Liver (tissue), 8 donors: ENCODE measurements at regions not wholly inside any gene's neighbourhood (a gene's known extent, or its start where the extent isn't known, plus 50 kb on each side); places are given as distances from the start of the nearest gene placed in this dataset.

Experiments used
- DNase-seq: peaks from one replicate; pipeline ENCODE4 v3.0.0-alpha.2; 2017; ENCODE audit warnings: low spot score
- H3K27ac ChIP-seq, 2 donors: one replicate each; pipeline ENCODE4 v1.7.0; 2013; ENCODE audit warnings: inconsistent platforms in 2 of 2, low read length in 2 of 2, control low read depth in 1 of 2, low read depth in 1 of 2, mild to moderate bottlenecking in 1 of 2
- H3K27me3 ChIP-seq, 4 donors: one replicate each; pipeline versions ENCODE4 v1.6.1 to v1.7.0; 2013; ENCODE audit warnings: low read length in 3 of 4, inconsistent platforms in 1 of 4, mild to moderate bottlenecking in 1 of 4, moderate library complexity in 1 of 4; ENCODE audit not compliant: control insufficient read depth in 4 of 4, insufficient read depth in 4 of 4
- H3K36me3 ChIP-seq, 4 donors: one replicate each; pipeline versions ENCODE4 v1.6.1 to v1.7.0; 2013; ENCODE audit warnings: low read length in 3 of 4, mild to moderate bottlenecking in 3 of 4, low read depth in 1 of 4, moderate library complexity in 1 of 4; ENCODE audit not compliant: control insufficient read depth in 4 of 4, insufficient read depth in 3 of 4
- H3K4me1 ChIP-seq, 4 donors: one replicate each; pipeline versions ENCODE4 v1.6.1 to v1.7.0; 2013; ENCODE audit warnings: low read length in 3 of 4, mild to moderate bottlenecking in 3 of 4, moderate library complexity in 1 of 4; ENCODE audit not compliant: control insufficient read depth in 4 of 4, insufficient read depth in 4 of 4
- H3K4me3 ChIP-seq, 3 donors: one replicate each; pipeline versions ENCODE4 v1.6.1 to v1.7.0; 2013; ENCODE audit warnings: low read length in 3 of 3, control low read depth in 1 of 3, low read depth in 1 of 3, mild to moderate bottlenecking in 1 of 3
- H3K9ac ChIP-seq, 2 donors: one replicate each; pipeline ENCODE4 v1.7.0; 2013; ENCODE audit warnings: low read length in 2 of 2, mild to moderate bottlenecking in 2 of 2, moderate library complexity in 2 of 2, control low read depth in 1 of 2, low read depth in 1 of 2
- H3K9me3 ChIP-seq, 4 donors: one replicate each; pipeline versions ENCODE4 v1.6.1 to v1.7.0; 2013; ENCODE audit warnings: low read length in 3 of 4; ENCODE audit not compliant: control insufficient read depth in 4 of 4
- EGR1 ChIP-seq, 2 donors: IDR thresholded peaks; 2 replicates each; pipeline ENCODE4 v1.6.1; 2016 to 2018; ENCODE audit warnings: antibody characterized with exemption in 2 of 2, low read depth in 2 of 2
- FOXA1 ChIP-seq: IDR thresholded peaks from 2 replicates; pipeline ENCODE4 v1.6.1; 2016; ENCODE audit warnings: antibody characterized with exemption
- FOXA2 ChIP-seq: IDR thresholded peaks from 2 replicates; pipeline ENCODE4 v1.6.1; 2016; ENCODE audit warnings: antibody characterized with exemption
- GABPA ChIP-seq, 2 donors: IDR thresholded peaks in 1 of 2; conservative IDR thresholded peaks in 1 of 2; 2 replicates each; pipeline ENCODE4 v1.6.1; 2016; ENCODE audit warnings: antibody characterized with exemption in 2 of 2, mild to moderate bottlenecking in 1 of 2, moderate library complexity in 1 of 2
- HNF4A ChIP-seq, 2 donors: conservative IDR thresholded peaks; 2 replicates each; pipeline ENCODE4 v1.6.1; 2016; ENCODE audit warnings: antibody characterized with exemption in 2 of 2, mild to moderate bottlenecking in 2 of 2
- HNF4G ChIP-seq: IDR thresholded peaks from 2 replicates; pipeline ENCODE4 v1.6.1; 2016; ENCODE audit warnings: antibody characterized with exemption
- JUND ChIP-seq, 2 donors: IDR thresholded peaks; 2 replicates each; pipeline ENCODE4 v1.6.1; 2016; ENCODE audit warnings: antibody characterized with exemption in 2 of 2
- NR2F2 ChIP-seq: IDR thresholded peaks from 2 replicates; pipeline ENCODE4 v1.6.1; 2016; ENCODE audit warnings: antibody characterized with exemption
- RAD21 ChIP-seq, 2 donors: IDR thresholded peaks; 2 replicates each; pipeline ENCODE4 v1.6.1; 2016; ENCODE audit warnings: antibody characterized with exemption in 2 of 2, mild to moderate bottlenecking in 2 of 2
- RXRA ChIP-seq, 2 donors: IDR thresholded peaks; 2 replicates each; pipeline ENCODE4 v1.6.1; 2017 to 2018; ENCODE audit warnings: antibody characterized with exemption in 2 of 2, mild to moderate bottlenecking in 1 of 2
- SP1 ChIP-seq: IDR thresholded peaks from 2 replicates; pipeline ENCODE4 v1.6.1; 2018; ENCODE audit warnings: antibody characterized with exemption, mild to moderate bottlenecking
- TAF1 ChIP-seq: conservative IDR thresholded peaks from 2 replicates; pipeline ENCODE4 v1.6.1; 2016; ENCODE audit warnings: antibody characterized with exemption, mild to moderate bottlenecking
- YY1 ChIP-seq: IDR thresholded peaks from 2 replicates; pipeline ENCODE4 v1.6.1; 2016; ENCODE audit warnings: antibody characterized with exemption, mild to moderate bottlenecking
- WGBS: extraction: QIAGEN DNeasy Blood & Tissue Kit; methylation state at CpG from one replicate; pipeline ENCODE4 v1.1.7; 2013; 5-methylcytosine and 5-hydroxymethylcytosine counted together
- TF ChIP-seq, protein P1 (sequence below): IDR thresholded peaks from 2 replicates; pipeline ENCODE4 v1.6.1; 2016; ENCODE audit warnings: antibody characterized with exemption
- TF ChIP-seq, protein P2 (sequence below): IDR thresholded peaks from 2 replicates; pipeline ENCODE4 v1.6.1; 2016; ENCODE audit warnings: antibody characterized with exemption
- TF ChIP-seq, protein P3 (sequence below): fragments of 150-350 bp; IDR thresholded peaks from 2 replicates; pipeline ENCODE4 v1.5.1; 2017; ENCODE audit warnings: improper control_type of control experiment, low read depth, low read length; ENCODE audit not compliant: missing input control
- TF ChIP-seq, protein P4 (sequence below): IDR thresholded peaks from 2 replicates; pipeline ENCODE4 v1.6.1; 2016; ENCODE audit warnings: antibody characterized with exemption
- TF ChIP-seq, protein P5 (sequence below): IDR thresholded peaks from 2 replicates; pipeline ENCODE4 v1.6.1; 2016; ENCODE audit warnings: antibody characterized with exemption, mild to moderate bottlenecking
- donor health status: healthy.
- donor health status: healthy.
- donor health status: healthy.
- donor health status: healthy.
- donor health status: healthy.

DNA sequence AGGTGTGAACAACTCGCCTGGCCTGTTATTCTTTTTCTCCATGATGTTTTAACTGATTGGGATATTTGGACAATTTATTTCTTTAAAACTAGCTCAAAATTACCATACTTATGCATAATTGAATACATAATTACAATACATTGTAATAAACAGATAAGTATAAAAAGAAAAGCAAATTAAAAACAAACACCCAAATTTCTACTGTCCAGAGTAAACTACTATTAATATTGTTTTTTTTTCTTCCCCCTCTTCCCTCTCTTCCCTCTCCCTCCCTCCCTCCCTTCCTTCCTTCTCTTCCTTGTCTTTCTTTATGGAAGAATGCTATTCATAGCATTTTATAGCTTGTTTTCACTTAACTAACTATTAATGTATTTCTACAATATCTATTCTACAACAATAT is 117.7 kb upstream of the IVNS1ABP start:
- Histone ChIP-seq H3K4me3 (no peak overlapping the region), H3K9ac (no peak overlapping the region), H3K36me3 (no peaks in the 10 kb centered on the region), H3K4me1 (peaks cover 0 to 2% (median 0%) of the 10 kb centered on the region in 4 donors), H3K9me3 (peaks cover 0 to 2% (median 0%) of the 10 kb centered on the region in 4 donors), H3K27ac (no peak overlapping the region), H3K27me3 (no peaks in the 10 kb centered on the region)
- 97% methylated on average over 1 of the region's 1 CpG for WGBS
- no peak for DNase-seq
- TF ChIP-seq RAD21 (IDR thresholded peaks at IDR 0.05) (no peak), TAF1 (no peak), FOXA2 (no peak), YY1 (no peak), FOXA1 (no peak), JUND (IDR thresholded peaks at IDR 0.05) (no peak), RXRA (IDR thresholded peaks at IDR 0.05) (no peak), EGR1 (IDR thresholded peaks at IDR 0.05; ENCODE audit: low read depth in 2 of 2) (no peak), HNF4A (conservative IDR thresholded peaks at IDR 0.05) (no peak), GABPA (IDR thresholded peaks at IDR 0.05 in 1 of 2, conservative IDR thresholded peaks at IDR 0.05 in 1 of 2) (no peak), NR2F2 (no peak)
- TF ChIP-seq, protein P1, sequence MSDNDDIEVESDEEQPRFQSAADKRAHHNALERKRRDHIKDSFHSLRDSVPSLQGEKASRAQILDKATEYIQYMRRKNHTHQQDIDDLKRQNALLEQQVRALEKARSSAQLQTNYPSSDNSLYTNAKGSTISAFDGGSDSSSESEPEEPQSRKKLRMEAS: no peak
- TF ChIP-seq, protein P2, sequence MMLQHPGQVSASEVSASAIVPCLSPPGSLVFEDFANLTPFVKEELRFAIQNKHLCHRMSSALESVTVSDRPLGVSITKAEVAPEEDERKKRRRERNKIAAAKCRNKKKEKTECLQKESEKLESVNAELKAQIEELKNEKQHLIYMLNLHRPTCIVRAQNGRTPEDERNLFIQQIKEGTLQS: no peak
- TF ChIP-seq, protein P3, sequence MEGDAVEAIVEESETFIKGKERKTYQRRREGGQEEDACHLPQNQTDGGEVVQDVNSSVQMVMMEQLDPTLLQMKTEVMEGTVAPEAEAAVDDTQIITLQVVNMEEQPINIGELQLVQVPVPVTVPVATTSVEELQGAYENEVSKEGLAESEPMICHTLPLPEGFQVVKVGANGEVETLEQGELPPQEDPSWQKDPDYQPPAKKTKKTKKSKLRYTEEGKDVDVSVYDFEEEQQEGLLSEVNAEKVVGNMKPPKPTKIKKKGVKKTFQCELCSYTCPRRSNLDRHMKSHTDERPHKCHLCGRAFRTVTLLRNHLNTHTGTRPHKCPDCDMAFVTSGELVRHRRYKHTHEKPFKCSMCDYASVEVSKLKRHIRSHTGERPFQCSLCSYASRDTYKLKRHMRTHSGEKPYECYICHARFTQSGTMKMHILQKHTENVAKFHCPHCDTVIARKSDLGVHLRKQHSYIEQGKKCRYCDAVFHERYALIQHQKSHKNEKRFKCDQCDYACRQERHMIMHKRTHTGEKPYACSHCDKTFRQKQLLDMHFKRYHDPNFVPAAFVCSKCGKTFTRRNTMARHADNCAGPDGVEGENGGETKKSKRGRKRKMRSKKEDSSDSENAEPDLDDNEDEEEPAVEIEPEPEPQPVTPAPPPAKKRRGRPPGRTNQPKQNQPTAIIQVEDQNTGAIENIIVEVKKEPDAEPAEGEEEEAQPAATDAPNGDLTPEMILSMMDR: no peak
- TF ChIP-seq, protein P4, sequence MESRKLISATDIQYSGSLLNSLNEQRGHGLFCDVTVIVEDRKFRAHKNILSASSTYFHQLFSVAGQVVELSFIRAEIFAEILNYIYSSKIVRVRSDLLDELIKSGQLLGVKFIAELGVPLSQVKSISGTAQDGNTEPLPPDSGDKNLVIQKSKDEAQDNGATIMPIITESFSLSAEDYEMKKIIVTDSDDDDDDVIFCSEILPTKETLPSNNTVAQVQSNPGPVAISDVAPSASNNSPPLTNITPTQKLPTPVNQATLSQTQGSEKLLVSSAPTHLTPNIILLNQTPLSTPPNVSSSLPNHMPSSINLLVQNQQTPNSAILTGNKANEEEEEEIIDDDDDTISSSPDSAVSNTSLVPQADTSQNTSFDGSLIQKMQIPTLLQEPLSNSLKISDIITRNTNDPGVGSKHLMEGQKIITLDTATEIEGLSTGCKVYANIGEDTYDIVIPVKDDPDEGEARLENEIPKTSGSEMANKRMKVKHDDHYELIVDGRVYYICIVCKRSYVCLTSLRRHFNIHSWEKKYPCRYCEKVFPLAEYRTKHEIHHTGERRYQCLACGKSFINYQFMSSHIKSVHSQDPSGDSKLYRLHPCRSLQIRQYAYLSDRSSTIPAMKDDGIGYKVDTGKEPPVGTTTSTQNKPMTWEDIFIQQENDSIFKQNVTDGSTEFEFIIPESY: no peak
- TF ChIP-seq, protein P5, sequence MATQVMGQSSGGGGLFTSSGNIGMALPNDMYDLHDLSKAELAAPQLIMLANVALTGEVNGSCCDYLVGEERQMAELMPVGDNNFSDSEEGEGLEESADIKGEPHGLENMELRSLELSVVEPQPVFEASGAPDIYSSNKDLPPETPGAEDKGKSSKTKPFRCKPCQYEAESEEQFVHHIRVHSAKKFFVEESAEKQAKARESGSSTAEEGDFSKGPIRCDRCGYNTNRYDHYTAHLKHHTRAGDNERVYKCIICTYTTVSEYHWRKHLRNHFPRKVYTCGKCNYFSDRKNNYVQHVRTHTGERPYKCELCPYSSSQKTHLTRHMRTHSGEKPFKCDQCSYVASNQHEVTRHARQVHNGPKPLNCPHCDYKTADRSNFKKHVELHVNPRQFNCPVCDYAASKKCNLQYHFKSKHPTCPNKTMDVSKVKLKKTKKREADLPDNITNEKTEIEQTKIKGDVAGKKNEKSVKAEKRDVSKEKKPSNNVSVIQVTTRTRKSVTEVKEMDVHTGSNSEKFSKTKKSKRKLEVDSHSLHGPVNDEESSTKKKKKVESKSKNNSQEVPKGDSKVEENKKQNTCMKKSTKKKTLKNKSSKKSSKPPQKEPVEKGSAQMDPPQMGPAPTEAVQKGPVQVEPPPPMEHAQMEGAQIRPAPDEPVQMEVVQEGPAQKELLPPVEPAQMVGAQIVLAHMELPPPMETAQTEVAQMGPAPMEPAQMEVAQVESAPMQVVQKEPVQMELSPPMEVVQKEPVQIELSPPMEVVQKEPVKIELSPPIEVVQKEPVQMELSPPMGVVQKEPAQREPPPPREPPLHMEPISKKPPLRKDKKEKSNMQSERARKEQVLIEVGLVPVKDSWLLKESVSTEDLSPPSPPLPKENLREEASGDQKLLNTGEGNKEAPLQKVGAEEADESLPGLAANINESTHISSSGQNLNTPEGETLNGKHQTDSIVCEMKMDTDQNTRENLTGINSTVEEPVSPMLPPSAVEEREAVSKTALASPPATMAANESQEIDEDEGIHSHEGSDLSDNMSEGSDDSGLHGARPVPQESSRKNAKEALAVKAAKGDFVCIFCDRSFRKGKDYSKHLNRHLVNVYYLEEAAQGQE: no peak

DNA sequence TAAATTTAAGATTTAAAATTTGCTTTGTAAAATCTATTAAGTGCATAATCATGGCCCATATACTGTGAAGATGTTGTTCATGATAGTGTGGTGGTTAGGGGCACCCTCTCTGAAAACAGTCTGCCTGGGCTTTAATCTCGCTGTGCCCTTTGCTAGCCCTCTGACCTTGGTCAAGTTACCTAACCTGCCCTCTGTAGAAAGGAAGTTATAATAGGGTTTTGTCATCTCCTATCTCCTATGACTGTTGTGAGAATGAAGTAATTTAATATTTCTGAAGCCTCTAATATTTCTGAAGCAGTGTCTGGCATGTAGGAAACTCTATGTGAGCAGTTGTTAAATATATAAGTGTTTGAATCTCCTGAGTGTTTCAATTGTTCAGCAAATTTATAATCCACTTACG is 116.6 kb upstream of the IVNS1ABP start:
- Histone ChIP-seq H3K9ac (no peak overlapping the region), H3K27ac (no peak overlapping the region), H3K4me3 (no peak overlapping the region), H3K36me3 (no peaks in the 10 kb centered on the region), H3K27me3 (no peaks in the 10 kb centered on the region), H3K4me1 (peaks cover 0 to 2% (median 0%) of the 10 kb centered on the region in 4 donors), H3K9me3 (peaks cover 0 to 7% (median 0%) of the 10 kb centered on the region in 4 donors)
- 64% methylated on average over 2 of the region's 2 CpGs for WGBS
- no peak for DNase-seq
- TF ChIP-seq, protein P5: no peak
- TF ChIP-seq RXRA (IDR thresholded peaks at IDR 0.05) (no peak), HNF4G (no peak), SP1 (no peak), GABPA (IDR thresholded peaks at IDR 0.05 in 1 of 2, conservative IDR thresholded peaks at IDR 0.05 in 1 of 2) (no peak), YY1 (no peak), NR2F2 (no peak), EGR1 (IDR thresholded peaks at IDR 0.05; ENCODE audit: low read depth in 2 of 2) (no peak), HNF4A (conservative IDR thresholded peaks at IDR 0.05) (no peak), FOXA2 (no peak)
- TF ChIP-seq, protein P1: no peak
- TF ChIP-seq, protein P2: no peak
